RWPE1 (cell line): ENCODE measurements at regions not wholly inside any gene's neighbourhood (a gene's known extent, or its start where the extent isn't known, plus 50 kb on each side); places are given as distances from the start of the nearest gene placed in this dataset.
"Not testable (repeated sequence)": the region's sequence is repeated elsewhere in the genome, so short reads cannot be mapped to it uniquely, and the experiment has no call there.

Source experiments
- CTCF ChIA-PET: fragments of 350-600 bp; sonication (Branson Sonifier 250); formaldehyde crosslinking; extraction: SDS; loops from one replicate; lab custom pipeline; 2021; lab: Yijun Ruan, JAX
- POLR2A ChIA-PET: fragments of 400-600 bp; formaldehyde crosslinking; extraction: SDS; loops from one replicate; lab custom pipeline; 2020; ENCODE audit warnings: antibody characterized with exemption; ENCODE audit not compliant: low non-redundant PET; lab: Yijun Ruan, JAX
- DNase-seq: peaks from one replicate; pipeline ENCODE4 v3.0.0; 2012; ENCODE audit warnings: low spot score
- H3K27ac ChIP-seq: fragments of 450-650 bp; 2 replicates; pipeline ENCODE4 v1.5.1; 2017
- CTCF ChIP-seq: fragments of 450-650 bp; conservative IDR thresholded peaks from 2 replicates; pipeline ENCODE4 v1.5.1; 2017; ENCODE audit warnings: low read depth, mild to moderate bottlenecking

GRCh38 chr3:137191951-137192350 lies 234.2 kb downstream of the IL20RB start:
- DNase-seq: no peak
- CTCF ChIA-PET: interaction anchor here (0.6 kb wide), 1 partner anchor 41 kb away, joined by 3 read pairs; no protein-coding TSS in a partner anchor
- H3K27ac ChIP-seq: no peak overlapping the region
- POLR2A ChIA-PET: no interaction called here
- TF ChIP-seq CTCF: no peak

GRCh38 chr3:137194301-137194700 lies 236.5 kb downstream of the IL20RB start:
- POLR2A ChIA-PET: no interaction called here

DNA sequence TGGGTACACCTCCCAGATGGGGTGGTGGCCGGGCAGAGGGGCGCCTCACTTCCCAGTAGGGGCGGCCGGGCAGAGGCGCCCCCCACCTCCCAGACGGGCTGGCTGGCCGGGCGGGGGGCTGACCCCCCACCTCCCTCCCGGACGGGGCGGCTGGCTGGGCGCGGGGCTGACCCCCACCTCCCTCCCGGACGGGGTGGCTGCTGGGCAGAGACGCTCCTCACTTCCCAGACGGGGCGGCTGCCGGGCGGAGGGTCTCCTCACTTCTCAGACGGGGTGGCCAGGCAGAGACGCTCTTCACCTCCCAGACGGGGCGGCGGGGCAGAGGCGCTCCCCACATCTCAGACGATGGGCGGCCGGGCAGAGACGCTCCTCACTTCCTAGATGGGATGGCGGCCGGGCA lies 240.6 kb downstream of the IL20RB start:
- H3K27ac ChIP-seq, DNase-seq, POLR2A ChIA-PET, CTCF ChIA-PET: not testable (repeated sequence)

More at GRCh38 chr3:137194301-137194700, 236.5 kb downstream of the IL20RB start:
- H3K27ac ChIP-seq: no peak overlapping the region
- TF ChIP-seq CTCF: no peak
- DNase-seq: no peak
- CTCF ChIA-PET: no interaction called here

GRCh38 chr3:137199678-137200077 lies 241.9 kb downstream of the IL20RB start:
- POLR2A ChIA-PET: no interaction called here
- H3K27ac ChIP-seq: no peak overlapping the region
- CTCF ChIA-PET: no interaction called here
- no peak for DNase-seq
- no peak for TF ChIP-seq CTCF

GRCh38 chr3:137201066-137201465 lies 243.3 kb downstream of the IL20RB start:
- ChIA-PET CTCF (no interaction called here), POLR2A (no interaction called here)
- no peak overlapping the region for H3K27ac ChIP-seq
- no peak for TF ChIP-seq CTCF
- DNase-seq: no peak

- no peak for TF ChIP-seq CTCF
- CTCF ChIA-PET: no interaction called here
Observed at GRCh38 chr3:137202941-137203340, 245.2 kb downstream of the IL20RB start.

DNA sequence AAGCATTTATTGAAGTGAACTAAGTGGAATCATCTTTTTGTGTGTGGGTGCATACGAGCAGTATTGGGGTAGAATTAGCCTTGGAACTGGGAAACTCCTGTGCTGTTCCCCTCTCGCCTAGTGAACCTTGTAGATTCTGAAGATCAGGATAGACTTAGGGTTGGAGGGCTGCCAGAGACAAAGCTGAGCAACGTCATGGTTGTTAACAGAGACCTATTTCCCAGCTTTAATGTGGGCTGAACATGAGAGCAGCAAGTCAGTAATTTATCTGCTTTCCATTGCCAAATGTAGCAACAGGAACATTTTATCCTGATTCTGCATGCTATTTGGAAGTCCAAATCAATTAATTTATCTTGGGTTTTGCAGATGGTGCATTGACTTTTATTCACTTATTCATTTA lies 246.6 kb downstream of the IL20RB start:
- ChIA-PET CTCF (interaction anchor here (0.6 kb wide), 1 partner anchor 764 kb away, joined by 5 read pairs; no protein-coding TSS in a partner anchor), POLR2A (no interaction called here)
- H3K27ac ChIP-seq: no peak overlapping the region
- no peak for DNase-seq
- TF ChIP-seq CTCF: no peak

More at GRCh38 chr3:137202941-137203340, 245.2 kb downstream of the IL20RB start:
- POLR2A ChIA-PET: no interaction called here
- H3K27ac ChIP-seq: no peak overlapping the region
- no peak for DNase-seq
